ENCODE measurements at regions not wholly inside any gene's neighbourhood (a gene's known extent, or its start where the extent isn't known, plus 50 kb on each side); places are given as distances from the start of the nearest gene placed in this dataset.
"Not testable (repeated sequence)": the region's sequence is repeated elsewhere in the genome, so short reads cannot be mapped to it uniquely, and the experiment has no call there.

DNA sequence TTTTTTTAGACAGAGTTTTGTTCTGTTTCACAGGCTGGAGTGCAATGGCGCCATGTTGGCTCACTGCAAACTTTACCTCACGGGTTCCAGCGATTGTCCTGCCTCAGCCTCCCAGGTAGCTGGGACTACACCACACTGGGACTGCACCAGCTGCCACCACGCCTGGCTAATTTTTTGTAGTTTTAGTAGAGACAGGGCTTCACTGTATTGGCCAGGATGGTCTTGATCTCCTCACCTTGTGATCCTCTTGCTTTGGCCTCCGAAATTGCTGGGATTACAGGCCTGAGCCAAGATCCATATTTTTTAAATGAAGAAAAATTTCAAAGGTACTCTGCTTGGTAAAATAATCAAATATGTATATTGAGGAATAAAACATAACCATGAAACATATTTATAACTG lies 195.8 kb upstream of the TPTE start:
- peak; percentile 77 to 94 for ATAC-seq
- peak in 1 of 2 experiments; percentile 76 for DNase-seq (ENCODE audit: low read depth in 1 of 2, low spot score in 1 of 2)
- H3K4me1 ChIP-seq, H3K4me2 ChIP-seq, CTCF ChIA-PET, FAIRE-seq, H3K4me3 ChIP-seq, POLR2A ChIA-PET, H3K27ac ChIP-seq: not testable (repeated sequence)
- peaks cover 21% of the 10 kb centered on the region; the same call in 2 of the 3 replicates for H3K9me3 ChIP-seq
- 51% methylated on average over 5 of the region's 5 CpGs for WGBS (ENCODE audit: missing lambda C conversion rate)

DNA sequence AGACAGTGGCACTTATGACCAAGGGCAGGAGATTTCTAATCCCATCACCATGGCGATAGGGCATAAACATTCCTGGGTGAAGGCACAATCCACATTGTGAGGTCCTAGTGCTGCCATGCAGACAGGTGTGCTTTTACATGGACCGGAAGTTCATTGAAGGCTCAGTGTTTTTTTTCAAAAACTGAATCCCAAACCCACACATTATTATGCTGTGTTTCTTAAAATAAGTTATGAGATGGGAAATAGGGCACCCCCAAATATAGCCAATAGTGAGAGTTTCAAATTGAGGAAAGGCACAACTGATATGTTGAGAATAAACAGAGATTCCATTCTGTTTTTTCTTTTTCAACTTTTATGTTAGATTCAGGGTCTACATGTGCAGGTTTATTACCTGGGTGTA lies 195.2 kb upstream of the TPTE start:
- DNase-seq (ENCODE audit: low read depth in 1 of 2, low spot score in 1 of 2); H3K4me3 ChIP-seq; FAIRE-seq; H3K4me2 ChIP-seq; H3K4me1 ChIP-seq; CTCF ChIA-PET; POLR2A ChIA-PET; H3K27ac ChIP-seq: not testable (repeated sequence)
- WGBS (ENCODE audit: missing lambda C conversion rate) = 47% methylated on average over 2 of the region's 2 CpGs
- ATAC-seq = peak in 1 of 2 experiments; percentile 59; a peak in 2 of 6 replicates
- H3K9me3 ChIP-seq = peaks cover 27% of the 10 kb centered on the region; the same call in 2 of the 3 replicates

DNA sequence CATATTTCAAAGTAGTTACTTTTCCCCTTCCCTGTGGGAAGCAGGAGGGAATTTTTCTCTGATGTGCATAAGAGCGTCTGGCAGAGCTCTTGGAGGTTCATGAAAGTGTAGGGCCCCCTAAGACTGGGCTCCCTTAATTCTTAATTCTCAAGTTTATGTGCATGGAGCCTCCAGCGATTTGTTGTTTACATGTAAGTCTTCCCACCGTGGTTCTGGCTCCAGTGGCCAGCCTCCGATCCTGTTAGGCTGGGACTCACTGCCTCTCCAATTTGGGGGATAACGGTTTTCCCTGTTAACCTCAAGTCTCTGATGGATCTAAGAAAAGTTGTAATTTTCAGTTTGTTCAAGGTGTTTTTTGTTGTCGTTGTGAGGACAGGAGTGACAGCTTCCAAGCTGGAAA lies 192.7 kb upstream of the TPTE start:
- POLR2A ChIA-PET; H3K4me3 ChIP-seq; H3K4me2 ChIP-seq; DNase-seq (ENCODE audit: low read depth in 1 of 2, low spot score in 1 of 2); CTCF ChIA-PET; H3K27ac ChIP-seq; FAIRE-seq; ATAC-seq; H3K4me1 ChIP-seq: not testable (repeated sequence)
- WGBS (ENCODE audit: missing lambda C conversion rate) = 47% methylated on average over 6 of the region's 6 CpGs
- H3K9me3 ChIP-seq = peaks cover 33% of the 10 kb centered on the region; the same call in 2 of the 3 replicates

DNA sequence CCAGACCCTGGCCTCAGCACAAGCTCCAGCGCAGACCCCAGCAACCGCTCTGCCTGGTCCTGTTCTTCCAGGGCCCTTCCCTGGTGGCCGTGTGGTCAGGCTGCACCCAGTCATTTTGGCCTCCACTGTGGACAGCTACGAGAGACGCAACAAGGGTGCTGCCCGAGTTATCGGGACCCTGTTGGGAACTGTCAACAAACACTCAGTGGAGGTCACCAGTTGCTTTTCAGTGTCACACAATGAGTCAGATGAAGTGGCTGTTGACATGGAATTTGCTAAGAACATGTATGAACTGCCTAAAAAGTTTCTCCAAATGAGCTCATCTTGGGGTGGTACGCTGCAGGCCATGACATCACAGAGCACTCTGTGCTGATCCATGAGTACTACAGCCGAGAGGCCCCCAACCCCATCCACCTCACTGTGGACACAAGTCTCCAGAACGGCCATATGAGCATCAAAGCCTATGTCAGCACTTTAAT lies 190.7 kb upstream of the TPTE start:
- POLR2A ChIA-PET; H3K4me2 ChIP-seq; H3K27ac ChIP-seq; CTCF ChIA-PET; DNase-seq (ENCODE audit: low read depth in 1 of 2, low spot score in 1 of 2); H3K4me3 ChIP-seq; H3K4me1 ChIP-seq; FAIRE-seq: not testable (repeated sequence)
- H3K9me3 ChIP-seq = peaks cover 33% of the 10 kb centered on the region; the same call in 2 of the 3 replicates
- WGBS (ENCODE audit: missing lambda C conversion rate) = 51% methylated on average over 10 of the region's 10 CpGs
- peak in 1 of 2 experiments; percentile 38; a peak in 3 of 6 replicates for ATAC-seq

DNA sequence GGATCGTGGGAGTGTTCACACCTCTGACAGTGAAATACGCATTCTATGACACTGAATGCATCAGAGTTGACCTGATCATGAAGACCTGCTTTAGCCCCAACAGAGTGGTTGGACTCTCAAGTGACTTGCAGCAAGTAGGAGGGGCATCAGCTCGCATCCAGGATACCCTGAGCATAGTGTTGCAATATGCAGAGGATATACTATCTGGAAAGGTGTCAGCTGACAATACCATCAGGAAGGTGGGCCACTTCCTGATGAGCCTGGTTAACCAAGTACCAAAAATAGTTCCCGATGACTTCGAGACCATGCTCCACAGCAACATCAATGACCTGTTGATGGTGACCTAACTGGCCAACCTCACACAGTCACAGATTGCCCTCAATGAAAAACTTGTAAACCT lies 190.2 kb upstream of the TPTE start:
- FAIRE-seq, POLR2A ChIA-PET: not testable (repeated sequence)

DNA sequence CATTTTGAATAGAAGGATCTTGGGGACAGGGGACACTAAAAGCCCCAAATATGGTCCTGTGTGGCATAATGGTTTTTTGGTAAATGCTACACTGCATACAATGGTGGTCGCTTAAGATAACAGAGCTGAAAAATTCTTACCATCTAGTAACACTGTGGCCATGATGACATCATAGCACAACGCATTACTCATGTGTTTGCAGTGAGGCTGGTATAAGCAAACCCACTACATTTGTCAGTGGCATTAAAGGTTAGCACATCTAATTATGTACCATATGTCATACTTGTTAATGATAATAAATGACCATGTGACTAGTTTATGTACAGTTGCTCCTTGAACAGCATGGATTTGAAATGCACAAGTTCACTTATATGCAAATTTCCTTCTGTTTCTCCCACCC lies 188.4 kb upstream of the TPTE start:
- CTCF ChIA-PET; H3K4me1 ChIP-seq; H3K4me2 ChIP-seq; H3K27ac ChIP-seq; DNase-seq (ENCODE audit: low read depth in 1 of 2, low spot score in 1 of 2); POLR2A ChIA-PET; H3K4me3 ChIP-seq; FAIRE-seq: not testable (repeated sequence)
- H3K9me3 ChIP-seq = peaks cover 20% of the 10 kb centered on the region; the same call in 2 of the 3 replicates
- WGBS (ENCODE audit: missing lambda C conversion rate) = 54% methylated on average over 2 of the region's 2 CpGs
- peak in 1 of 2 experiments; percentile 50; a peak in 2 of 6 replicates for ATAC-seq

More for the DNA sequence above, 190.2 kb upstream of the TPTE start:
- H3K4me1 ChIP-seq; CTCF ChIA-PET; H3K4me2 ChIP-seq; H3K4me3 ChIP-seq; ATAC-seq; DNase-seq (ENCODE audit: low read depth in 1 of 2, low spot score in 1 of 2); H3K27ac ChIP-seq: not testable (repeated sequence)
- 57% methylated on average over 5 of the region's 5 CpGs for whole genome bisulfite sequencing (ENCODE audit: missing lambda C conversion rate)
- peaks cover 33% of the 10 kb centered on the region; the same call in 2 of the 3 replicates for H3K9me3 ChIP-seq
- TF ChIP-seq MAFK (IDR thresholded peaks at IDR 0.05; ENCODE audit: partially characterized antibody) = peak; percentile 45

DNA sequence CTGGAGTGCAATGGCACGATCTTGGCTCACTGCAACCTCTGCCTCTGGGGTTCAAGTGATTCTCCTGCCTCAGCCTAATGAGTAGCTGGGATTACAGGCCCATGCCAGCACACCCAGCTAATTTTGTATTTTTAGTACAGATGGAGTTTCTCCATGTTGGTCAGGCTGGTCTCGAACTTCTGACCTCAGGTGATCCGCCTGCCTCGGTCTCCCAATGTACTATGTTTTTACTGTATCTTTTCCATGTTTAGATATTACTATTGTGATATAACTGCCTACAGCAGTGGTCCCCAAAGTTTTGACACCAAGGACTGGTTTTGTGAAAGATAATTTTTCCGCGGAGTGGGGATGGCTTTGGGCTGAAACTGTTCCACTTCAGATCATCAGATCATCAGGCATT lies 187.0 kb upstream of the TPTE start:
- WGBS (ENCODE audit: missing lambda C conversion rate) = 65% methylated on average over 6 of the region's 6 CpGs
- peaks cover 17% of the 10 kb centered on the region; the same call in 2 of the 3 replicates for H3K9me3 ChIP-seq
- H3K4me3 ChIP-seq; H3K27ac ChIP-seq; H3K4me2 ChIP-seq; H3K4me1 ChIP-seq; FAIRE-seq; POLR2A ChIA-PET; CTCF ChIA-PET; ATAC-seq; DNase-seq (ENCODE audit: low read depth in 1 of 2, low spot score in 1 of 2): not testable (repeated sequence)

DNA sequence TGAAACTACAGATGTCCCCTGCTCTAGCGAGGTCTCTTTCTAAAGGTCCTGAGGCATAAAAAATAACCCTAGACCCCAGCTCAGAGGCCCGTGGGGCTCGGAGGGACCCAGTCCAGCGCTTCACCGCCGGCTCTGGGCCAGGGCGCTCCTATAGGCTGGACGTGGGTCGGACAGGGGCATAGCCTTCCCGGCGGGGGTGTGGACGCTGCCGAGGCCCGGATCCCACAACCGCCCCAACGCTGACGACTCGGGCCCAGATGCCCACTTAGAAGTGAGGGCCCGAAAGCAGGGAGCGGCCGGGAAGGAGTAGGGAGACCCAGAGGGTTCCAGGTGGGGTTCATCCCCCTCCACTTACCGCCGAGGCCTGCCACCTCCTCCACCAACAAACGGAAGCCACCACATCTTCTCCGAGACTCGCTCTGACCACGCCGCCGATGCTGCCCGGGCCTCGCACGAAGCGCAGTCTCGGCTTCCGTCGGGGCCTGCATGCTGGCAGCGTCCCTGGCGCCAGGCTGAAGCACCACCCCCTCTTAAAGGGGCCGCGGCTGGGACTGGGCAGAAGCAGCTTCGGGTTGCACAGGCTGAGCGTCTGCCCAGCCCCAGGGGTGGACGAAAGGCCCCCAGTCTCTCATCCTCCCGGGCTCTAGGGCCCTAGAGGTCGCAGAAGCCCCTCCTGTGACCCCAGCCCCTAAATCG lies 179.0 kb upstream of the TPTE start:
- TF ChIP-seq, protein P1, sequence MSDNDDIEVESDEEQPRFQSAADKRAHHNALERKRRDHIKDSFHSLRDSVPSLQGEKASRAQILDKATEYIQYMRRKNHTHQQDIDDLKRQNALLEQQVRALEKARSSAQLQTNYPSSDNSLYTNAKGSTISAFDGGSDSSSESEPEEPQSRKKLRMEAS (IDR thresholded peaks at IDR 0.05) = peak; percentile 26; the same call in 1 of the 2 replicates
- H3K4me3 ChIP-seq = peak overlapping the region; percentile 52
- DNase-seq (ENCODE audit: low read depth in 1 of 2, low spot score in 1 of 2) (peak in 1 of 2 experiments; percentile 75), ATAC-seq (peak; percentile 96 to 98)
- H3K9me3 ChIP-seq, POLR2A ChIA-PET, FAIRE-seq, CTCF ChIA-PET, H3K4me1 ChIP-seq: not testable (repeated sequence)
- WGBS (ENCODE audit: missing lambda C conversion rate) = 10% methylated on average over 27 of the region's 46 CpGs
- H3K4me2 ChIP-seq = peak overlapping the region; percentile 73
- peak overlapping the region; percentile 77 to 90 for H3K27ac ChIP-seq

DNA sequence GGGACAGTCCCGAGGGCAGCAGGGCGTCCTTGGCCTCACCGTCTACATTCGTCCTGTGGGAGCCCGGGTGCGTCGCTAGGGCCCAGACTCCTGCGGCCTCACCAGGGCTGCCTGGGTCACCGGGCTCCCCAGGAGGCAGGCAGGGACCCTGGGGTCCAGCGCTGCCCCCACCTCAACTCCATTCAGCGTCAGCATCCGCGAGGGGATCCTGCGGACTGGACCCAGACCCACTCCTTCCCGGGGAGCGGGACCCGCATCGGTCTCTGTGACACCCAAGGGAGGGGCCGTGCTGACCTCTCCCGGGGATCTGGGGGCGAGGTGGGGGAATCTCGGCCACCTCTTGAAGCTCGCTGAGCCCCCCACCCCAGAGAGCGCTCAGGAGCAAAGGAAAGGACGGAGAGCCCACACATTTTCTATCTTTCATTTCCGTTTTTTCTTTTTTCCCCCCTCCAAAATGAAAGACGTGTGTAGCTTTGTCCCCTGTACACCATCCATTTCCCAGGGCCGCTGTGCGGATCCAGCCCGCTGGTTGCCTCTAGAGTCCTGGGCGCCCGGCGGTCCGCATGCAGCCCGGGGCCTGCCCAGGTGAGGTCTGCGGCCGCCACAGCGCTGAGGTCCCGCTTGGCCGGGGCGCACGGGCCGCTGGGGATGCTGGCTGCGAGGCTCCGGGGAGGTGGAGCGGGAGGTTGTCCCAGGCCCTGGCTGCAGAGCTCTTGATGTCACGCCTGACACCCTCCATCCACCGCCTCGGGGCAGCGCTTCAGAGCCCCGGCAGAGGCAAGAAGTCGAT lies 178.0 kb upstream of the TPTE start:
- DNase-seq (ENCODE audit: low read depth in 1 of 2, low spot score in 1 of 2); H3K4me1 ChIP-seq; POLR2A ChIA-PET; FAIRE-seq; CTCF ChIA-PET; H3K9me3 ChIP-seq: not testable (repeated sequence)
- peak overlapping the region; percentile 19 to 76; a peak in 5 of 6 replicates for H3K27ac ChIP-seq
- peak overlapping the region; percentile 53 for H3K4me2 ChIP-seq
- peak overlapping the region; percentile 14; the same call in 1 of the 3 replicates for H3K4me3 ChIP-seq
- peak; percentile 4 to 13; a peak in 3 of 6 replicates for ATAC-seq
- 65% methylated on average over 43 of the region's 52 CpGs for WGBS (ENCODE audit: missing lambda C conversion rate)

DNA sequence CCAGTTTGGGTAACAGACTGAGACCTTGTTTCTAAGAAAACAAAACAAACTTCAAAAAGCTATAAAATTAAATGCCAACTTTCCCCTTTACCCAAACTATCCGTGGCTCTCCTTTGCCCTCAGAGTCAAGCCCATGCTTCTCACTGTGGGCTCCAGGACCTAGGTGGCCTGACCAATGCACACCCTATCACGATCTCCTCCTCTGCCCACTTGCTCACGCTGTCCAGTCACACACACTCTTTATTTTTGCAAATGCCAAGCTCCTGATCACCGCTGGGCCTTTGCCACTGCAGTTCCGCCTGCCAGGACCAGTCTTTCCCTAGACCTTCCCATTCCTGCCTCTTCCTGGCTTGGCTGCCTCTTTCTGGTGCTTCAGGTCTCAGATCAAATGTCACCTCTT lies 177.1 kb upstream of the TPTE start:
- 33% methylated on average over 5 of the region's 5 CpGs for WGBS (ENCODE audit: missing lambda C conversion rate)
- H3K9me3 ChIP-seq; POLR2A ChIA-PET; H3K4me3 ChIP-seq; DNase-seq (ENCODE audit: low read depth in 1 of 2, low spot score in 1 of 2); H3K27ac ChIP-seq; ATAC-seq; FAIRE-seq; H3K4me1 ChIP-seq; CTCF ChIA-PET; H3K4me2 ChIP-seq: not testable (repeated sequence)

Data from A549 (cell line).